Activated T-helper 1 cell treated with anti-CD3 and anti-CD28 coated beads, Interleukin-12 subunit alpha, Interleukin-12 subunit beta, Interleukin-2, Interleukin-4 antibody, amounts not matched to agents 30 ng/mL and 10 ng/mL and 1 ng/mL, durations not matched to agents 14 hours and 24 hours and 36 hours (primary cell): ENCODE measurements at regions not wholly inside any gene's neighbourhood (a gene's known extent, or its start where the extent isn't known, plus 50 kb on each side); places are given as distances from the start of the nearest gene placed in this dataset.

Source experiments
- DNase-seq: peaks from one replicate; pipeline ENCODE4 v3.0.0; 2021; ENCODE audit warnings: low spot score
- H3K27ac Mint-ChIP-seq: one replicate; pipeline ENCODE4 v1.8.0; 2021; ENCODE audit warnings: mild to moderate bottlenecking, mixed read lengths
- H3K27me3 Mint-ChIP-seq: one replicate; pipeline ENCODE4 v1.8.0; 2022; ENCODE audit warnings: mild to moderate bottlenecking, moderate library complexity, mixed read lengths; ENCODE audit not compliant: insufficient read depth
- H3K36me3 Mint-ChIP-seq: one replicate; pipeline ENCODE4 v1.8.0; 2021; ENCODE audit warnings: low read depth, mixed read lengths
- H3K4me1 Mint-ChIP-seq: one replicate; pipeline ENCODE4 v1.8.0; 2021; ENCODE audit warnings: low read depth, mixed read lengths
- H3K4me3 Mint-ChIP-seq: one replicate; pipeline ENCODE4 v1.8.0; 2021; ENCODE audit warnings: mild to moderate bottlenecking, moderate library complexity, mixed read lengths
- H3K9me3 Mint-ChIP-seq: one replicate; pipeline ENCODE4 v1.8.0; 2021; ENCODE audit warnings: mixed read lengths
- intact Hi-C: fragments of 100-400 bp; cut with micrococcal nuclease; formaldehyde crosslinking; loops from one replicate; pipeline ENCODE4 v1.15.1; 2024

GRCh38 chrY:13756615-13757014 is 52.9 kb downstream of the TMSB4Y start:
- no peak for DNase-seq
- intact Hi-C loops: loop anchor here (1.0 to 10.0 kb wide), 3 partner anchors 47 to 852 kb away; partner anchors contain the start of gene DDX3Y
- H3K27ac Mint-ChIP-seq: no peak overlapping the region
- H3K4me1 Mint-ChIP-seq: no peaks in the 10 kb centered on the region
- no peaks in the 10 kb centered on the region for H3K9me3 Mint-ChIP-seq
- H3K4me3 Mint-ChIP-seq: no peak overlapping the region
- H3K27me3 Mint-ChIP-seq: no peaks in the 10 kb centered on the region
- no peaks in the 10 kb centered on the region for H3K36me3 Mint-ChIP-seq

GRCh38 chrY:13766040-13766439 is 62.3 kb downstream of the TMSB4Y start:
- intact Hi-C loops: no loop called here
- no peak overlapping the region for H3K4me3 Mint-ChIP-seq
- H3K9me3 Mint-ChIP-seq: no peaks in the 10 kb centered on the region
- no peak for DNase-seq
- H3K27ac Mint-ChIP-seq: no peak overlapping the region
- no peaks in the 10 kb centered on the region for H3K27me3 Mint-ChIP-seq
- H3K36me3 Mint-ChIP-seq: no peaks in the 10 kb centered on the region
- no peaks in the 10 kb centered on the region for H3K4me1 Mint-ChIP-seq

- no peaks in the 10 kb centered on the region for H3K27me3 Mint-ChIP-seq
- H3K27ac Mint-ChIP-seq: no peak overlapping the region
- intact Hi-C loops: no loop called here
- no peak for DNase-seq
- peaks cover 2% of the 10 kb centered on the region for H3K36me3 Mint-ChIP-seq
- H3K4me3 Mint-ChIP-seq: no peak overlapping the region
- H3K4me1 Mint-ChIP-seq: peaks cover 10% of the 10 kb centered on the region
- H3K9me3 Mint-ChIP-seq: peaks cover 3% of the 10 kb centered on the region
Observed at GRCh38 chrY:13790108-13790793, 86.6 kb downstream of the TMSB4Y start.

- H3K4me3 Mint-ChIP-seq: no peak overlapping the region
- H3K36me3 Mint-ChIP-seq: no peaks in the 10 kb centered on the region
- intact Hi-C loops: loop anchor here (5.0 kb wide), 1 partner anchor 547 kb away; no protein-coding TSS in a partner anchor
Observed at GRCh38 chrY:13795067-13795466, 91.4 kb downstream of the TMSB4Y start.

GRCh38 chrY:13802828-13803227 is 99.1 kb downstream of the TMSB4Y start:
- Mint-ChIP-seq H3K4me3 (no peak overlapping the region), H3K36me3 (peaks cover 3% of the 10 kb centered on the region), H3K27me3 (no peaks in the 10 kb centered on the region), H3K4me1 (peaks cover 19% of the 10 kb centered on the region), H3K9me3 (no peaks in the 10 kb centered on the region), H3K27ac (no peak overlapping the region)
- DNase-seq: no peak
- intact Hi-C loops: loop anchor here (1.0 kb wide), 1 partner anchor 47 kb away; no protein-coding TSS in a partner anchor

More at GRCh38 chrY:13795067-13795466, 91.4 kb downstream of the TMSB4Y start:
- H3K4me1 Mint-ChIP-seq: peaks cover 5% of the 10 kb centered on the region
- H3K27ac Mint-ChIP-seq: no peak overlapping the region
- H3K9me3 Mint-ChIP-seq: no peaks in the 10 kb centered on the region
- no peaks in the 10 kb centered on the region for H3K27me3 Mint-ChIP-seq
- DNase-seq: no peak

GRCh38 chrY:13803424-13803823 is 99.7 kb downstream of the TMSB4Y start:
- intact Hi-C loops: loop anchor here (1.0 kb wide), 1 partner anchor 47 kb away; no protein-coding TSS in a partner anchor
- no peak overlapping the region for H3K4me3 Mint-ChIP-seq
- peaks cover 3% of the 10 kb centered on the region for H3K9me3 Mint-ChIP-seq
- no peaks in the 10 kb centered on the region for H3K27me3 Mint-ChIP-seq
- no peak overlapping the region for H3K27ac Mint-ChIP-seq
- no peak for DNase-seq
- H3K36me3 Mint-ChIP-seq: peaks cover 5% of the 10 kb centered on the region
- peaks cover 19% of the 10 kb centered on the region for H3K4me1 Mint-ChIP-seq

- peaks cover 7% of the 10 kb centered on the region for H3K36me3 Mint-ChIP-seq
- intact Hi-C loops: loop anchor here (2.0 to 5.0 kb wide), 2 partner anchors 54 to 543 kb away; no protein-coding TSS in a partner anchor
- no peaks in the 10 kb centered on the region for H3K27me3 Mint-ChIP-seq
- H3K27ac Mint-ChIP-seq: peak overlapping the region; percentile 71
- H3K4me3 Mint-ChIP-seq: no peak overlapping the region
- no peak for DNase-seq
- peaks cover 19% of the 10 kb centered on the region for H3K4me1 Mint-ChIP-seq
- H3K9me3 Mint-ChIP-seq: peaks cover 10% of the 10 kb centered on the region
Observed at GRCh38 chrY:13804124-13805056, 100.7 kb downstream of the TMSB4Y start.

GRCh38 chrY:13805057-13805735 is 101.5 kb downstream of the TMSB4Y start:
- Mint-ChIP-seq H3K9me3 (peaks cover 17% of the 10 kb centered on the region), H3K27me3 (no peaks in the 10 kb centered on the region), H3K27ac (peak overlapping the region; percentile 71), H3K4me3 (no peak overlapping the region), H3K4me1 (peaks cover 19% of the 10 kb centered on the region), H3K36me3 (peaks cover 7% of the 10 kb centered on the region)
- DNase-seq: no peak
- intact Hi-C loops: loop anchor here (2.0 to 5.0 kb wide), 2 partner anchors 54 to 542 kb away; no protein-coding TSS in a partner anchor

GRCh38 chrY:13805736-13806067 is 102.0 kb downstream of the TMSB4Y start:
- Mint-ChIP-seq H3K36me3 (peaks cover 7% of the 10 kb centered on the region), H3K27me3 (no peaks in the 10 kb centered on the region), H3K4me3 (no peak overlapping the region), H3K9me3 (peaks cover 22% of the 10 kb centered on the region), H3K4me1 (peaks cover 19% of the 10 kb centered on the region), H3K27ac (peak overlapping the region; percentile 71)
- DNase-seq: no peak
- intact Hi-C loops: loop anchor here (2.0 to 5.0 kb wide), 2 partner anchors 55 to 542 kb away; no protein-coding TSS in a partner anchor

- H3K27me3 Mint-ChIP-seq: no peaks in the 10 kb centered on the region
- peaks cover 11% of the 10 kb centered on the region for H3K4me1 Mint-ChIP-seq
- DNase-seq: no peak
- intact Hi-C loops: no loop called here
- H3K4me3 Mint-ChIP-seq: no peak overlapping the region
- peak overlapping the region; percentile 32 for H3K27ac Mint-ChIP-seq
- H3K36me3 Mint-ChIP-seq: no peaks in the 10 kb centered on the region
- no peaks in the 10 kb centered on the region for H3K9me3 Mint-ChIP-seq
Observed at GRCh38 chrY:13830089-13830488, 126.4 kb downstream of the TMSB4Y start.

GRCh38 chrY:13844411-13844810 is 140.7 kb downstream of the TMSB4Y start:
- Mint-ChIP-seq H3K9me3 (no peaks in the 10 kb centered on the region), H3K36me3 (peaks cover 1% of the 10 kb centered on the region), H3K27ac (no peak overlapping the region), H3K27me3 (no peaks in the 10 kb centered on the region), H3K4me3 (no peak overlapping the region), H3K4me1 (no peaks in the 10 kb centered on the region)
- intact Hi-C loops: no loop called here
- no peak for DNase-seq

- Mint-ChIP-seq H3K4me3 (no peak overlapping the region), H3K36me3 (peaks cover 1% of the 10 kb centered on the region), H3K4me1 (no peaks in the 10 kb centered on the region), H3K27me3 (no peaks in the 10 kb centered on the region), H3K27ac (no peak overlapping the region), H3K9me3 (no peaks in the 10 kb centered on the region)
- DNase-seq: no peak
- intact Hi-C loops: no loop called here
Observed at GRCh38 chrY:13845276-13845675, 141.0 kb downstream of the VCY start.
